Tibial nerve (tissue), 4 donors: ENCODE measurements at regions not wholly inside any gene's neighbourhood (a gene's known extent, or its start where the extent isn't known, plus 50 kb on each side); places are given as distances from the start of the nearest gene placed in this dataset.
"Not testable (repeated sequence)": the region's sequence is repeated elsewhere in the genome, so short reads cannot be mapped to it uniquely, and the experiment has no call there.

Source experiments
- DNase-seq, 2 donors: peaks; one replicate each; pipeline ENCODE4 v3.0.0-alpha.2; 2019; ENCODE audit warnings: low spot score in 2 of 2
- H3K27ac ChIP-seq, 4 donors: fragments of 200-600 bp; sonication (generic) in 3 of 4; one replicate each; pipeline ENCODE4 v1.5.1; 2017 to 2019; ENCODE audit warnings: mild to moderate bottlenecking in 1 of 4
- H3K27me3 ChIP-seq, 2 donors: fragments of 200-600 bp; sonication (generic) in 1 of 2; one replicate each; pipeline versions ENCODE4 v1.5.1 to v1.6.0; 2017 to 2019
- H3K36me3 ChIP-seq, 3 donors: fragments of 200-600 bp; sonication (generic); one replicate each; pipeline ENCODE4 v1.5.1; 2018 to 2019
- H3K4me1 ChIP-seq, 4 donors: fragments of 200-600 bp; sonication (generic) in 3 of 4; one replicate each; pipeline ENCODE4 v1.5.1; 2017 to 2019
- H3K4me3 ChIP-seq, 4 donors: fragments of 200-600 bp; sonication (generic) in 3 of 4; one replicate each; pipeline ENCODE4 v1.5.1; 2017 to 2019; ENCODE audit warnings: mild to moderate bottlenecking in 1 of 4, moderate library complexity in 1 of 4
- H3K9me3 ChIP-seq, 4 donors: fragments of 200-600 bp; sonication (generic) in 3 of 4; one replicate each; pipeline ENCODE4 v1.5.1; 2017 to 2019
- CTCF ChIP-seq, 5 experiments: fragments of 200-600 bp in 3 of 5; fragments of 450-650 bp in 2 of 5; sonication (generic) in 3 of 5; IDR thresholded peaks; one replicate each; pipeline ENCODE4 v1.5.1; 2016 to 2019; ENCODE audit warnings: antibody characterized with exemption in 5 of 5, mild to moderate bottlenecking in 3 of 5, moderate library complexity in 2 of 5
- EP300 ChIP-seq, 2 donors: sonication (generic); formaldehyde crosslinking; IDR thresholded peaks; one replicate each; pipeline ENCODE4 v1.6.1; 2017; ENCODE audit warnings: antibody characterized with exemption in 2 of 2, mild to moderate bottlenecking in 1 of 2
- POLR2A ChIP-seq, 2 donors: fragments of 450-650 bp; IDR thresholded peaks; one replicate each; pipeline ENCODE4 v1.6.1; 2017; ENCODE audit warnings: antibody characterized with exemption in 2 of 2, mild to moderate bottlenecking in 2 of 2, moderate library complexity in 2 of 2
- WGBS, 2 donors: methylation state at CpG; one replicate each; pipeline ENCODE4 v1.1.5; 2018; 5-methylcytosine and 5-hydroxymethylcytosine counted together

GRCh38 chr4:117908306-117909207, 125.7 kb upstream of the NDST3 start:
- TF ChIP-seq CTCF (IDR thresholded peaks at IDR 0.05) (no peak), EP300 (IDR thresholded peaks at IDR 0.05) (no peak), POLR2A (IDR thresholded peaks at IDR 0.05) (no peak)
- no peak for DNase-seq
- H3K27me3 ChIP-seq, result no peaks in the 10 kb centered on the region
- H3K4me1 ChIP-seq, result no peaks in the 10 kb centered on the region
- no peaks in the 10 kb centered on the region for H3K36me3 ChIP-seq
- no peaks in the 10 kb centered on the region for H3K9me3 ChIP-seq
- H3K27ac ChIP-seq, result no peak overlapping the region
- WGBS, 2 donors, result 53 to 58% methylated on average over 5 of the region's 5 CpGs
- H3K4me3 ChIP-seq, result no peak overlapping the region

- Histone ChIP-seq H3K27ac (no peak overlapping the region), H3K36me3 (no peaks in the 10 kb centered on the region), H3K27me3 (no peaks in the 10 kb centered on the region), H3K9me3 (no peaks in the 10 kb centered on the region), H3K4me1 (no peaks in the 10 kb centered on the region), H3K4me3 (no peak overlapping the region)
- 82 to 88% methylated on average over 3 to 4 of the region's 4 CpGs for WGBS, 2 donors
- DNase-seq, result no peak
- TF ChIP-seq POLR2A (IDR thresholded peaks at IDR 0.05), result no peak
- no peak for TF ChIP-seq CTCF (IDR thresholded peaks at IDR 0.05)
- no peak for TF ChIP-seq EP300 (IDR thresholded peaks at IDR 0.05)
Observed at GRCh38 chr4:117916728-117917127, 117.6 kb upstream of the NDST3 start.

- WGBS, 2 donors, result 78 to 79% methylated on average over 9 of the region's 9 CpGs
Observed at GRCh38 chr4:117922311-117922710, 112.0 kb upstream of the NDST3 start.

GRCh38 chr4:117927823-117928222, 106.5 kb upstream of the NDST3 start:
- not testable (repeated sequence) for H3K27ac ChIP-seq, DNase-seq, H3K9me3 ChIP-seq, H3K27me3 ChIP-seq, H3K4me1 ChIP-seq, H3K36me3 ChIP-seq, H3K4me3 ChIP-seq
- 84 to 91% methylated on average over 2 of the region's 2 CpGs for WGBS, 2 donors

More at GRCh38 chr4:117922311-117922710, 112.0 kb upstream of the NDST3 start:
- H3K4me3 ChIP-seq, H3K27me3 ChIP-seq, H3K27ac ChIP-seq, H3K36me3 ChIP-seq, H3K9me3 ChIP-seq, DNase-seq, H3K4me1 ChIP-seq: not testable (repeated sequence)

GRCh38 chr4:117941611-117942010, 92.7 kb upstream of the NDST3 start:
- no peak overlapping the region for H3K27ac ChIP-seq
- no peak for TF ChIP-seq CTCF (IDR thresholded peaks at IDR 0.05)
- TF ChIP-seq POLR2A (IDR thresholded peaks at IDR 0.05), result no peak
- no peak for TF ChIP-seq EP300 (IDR thresholded peaks at IDR 0.05)
- WGBS, 2 donors, result 56 to 74% methylated on average over 5 of the region's 5 CpGs
- no peaks in the 10 kb centered on the region for H3K36me3 ChIP-seq
- no peak for DNase-seq
- no peaks in the 10 kb centered on the region for H3K4me1 ChIP-seq
- H3K27me3 ChIP-seq, result no peaks in the 10 kb centered on the region
- H3K9me3 ChIP-seq, result peaks cover 0 to 3% (median 0%) of the 10 kb centered on the region in 4 donors
- H3K4me3 ChIP-seq, result no peak overlapping the region

GRCh38 chr4:117949621-117950020, 84.7 kb upstream of the NDST3 start:
- H3K4me1 ChIP-seq, result no peaks in the 10 kb centered on the region
- WGBS, 2 donors, result 58 to 59% methylated on average over 3 of the region's 3 CpGs
- DNase-seq, result no peak
- H3K27ac ChIP-seq, result no peak overlapping the region
- no peaks in the 10 kb centered on the region for H3K36me3 ChIP-seq
- H3K9me3 ChIP-seq, result no peaks in the 10 kb centered on the region
- H3K4me3 ChIP-seq, result no peak overlapping the region
- no peaks in the 10 kb centered on the region for H3K27me3 ChIP-seq
- TF ChIP-seq CTCF (IDR thresholded peaks at IDR 0.05) (no peak), POLR2A (IDR thresholded peaks at IDR 0.05) (no peak), EP300 (IDR thresholded peaks at IDR 0.05) (no peak)
